ENCODE measurements at regions not wholly inside any gene's neighbourhood (a gene's known extent, or its start where the extent isn't known, plus 50 kb on each side); places are given as distances from the start of the nearest gene placed in this dataset.

GRCh38 chr9:24036459-24036858 lies 210.4 kb upstream of the ELAVL2 start:
- Histone ChIP-seq H3K36me3 (no peaks in the 10 kb centered on the region), H3K27ac (no peak overlapping the region), H3K27me3 (no peaks in the 10 kb centered on the region), H3K9me3 (peaks cover 0 to 2% (median 0%) of the 10 kb centered on the region in 4 donors), H3K4me1 (no peaks in the 10 kb centered on the region), H3K4me3 (no peak overlapping the region)
- TF ChIP-seq POLR2AphosphoS5 (IDR thresholded peaks at IDR 0.05) (no peak), EP300 (IDR thresholded peaks at IDR 0.05) (no peak)
- intact Hi-C loops (cut with DNase I; ENCODE audit: low total_unique reads): no loop called here
- WGBS, 5 donors: 65 to 81% (median 74%) methylated on average over 3 of the region's 3 CpGs
- DNase-seq: no peak

- no peak for TF ChIP-seq EP300 (IDR thresholded peaks at IDR 0.05)
- TF ChIP-seq POLR2AphosphoS5 (IDR thresholded peaks at IDR 0.05): no peak
- TF ChIP-seq POLR2A (IDR thresholded peaks at IDR 0.05): no peak
- no peak for TF ChIP-seq CTCF (IDR thresholded peaks at IDR 0.05)
- H3K36me3 ChIP-seq: no peaks in the 10 kb centered on the region
- H3K4me1 ChIP-seq: no peaks in the 10 kb centered on the region
- peaks cover 0 to 3% (median 0%) of the 10 kb centered on the region in 4 donors for H3K9me3 ChIP-seq
- intact Hi-C loops (cut with DNase I; ENCODE audit: low total_unique reads): no loop called here
- H3K4me3 ChIP-seq: no peak overlapping the region
- H3K27ac ChIP-seq: no peak overlapping the region
- no peak for DNase-seq
- no peaks in the 10 kb centered on the region for H3K27me3 ChIP-seq
These were observed 209.8 kb upstream of the ELAVL2 start for GRCh38 chr9:24035816-24036215.

- Histone ChIP-seq H3K27ac (no peak overlapping the region), H3K9me3 (peaks cover 0 to 10% (median 0%) of the 10 kb centered on the region in 4 donors), H3K4me3 (no peak overlapping the region), H3K4me1 (no peaks in the 10 kb centered on the region), H3K36me3 (no peaks in the 10 kb centered on the region), H3K27me3 (no peaks in the 10 kb centered on the region)
- TF ChIP-seq EP300 (IDR thresholded peaks at IDR 0.05) (no peak), POLR2A (IDR thresholded peaks at IDR 0.05) (no peak), CTCF (IDR thresholded peaks at IDR 0.05) (no peak), POLR2AphosphoS5 (IDR thresholded peaks at IDR 0.05) (no peak)
- intact Hi-C loops (cut with DNase I; ENCODE audit: low total_unique reads): no loop called here
- DNase-seq: no peak
- WGBS, 5 donors: 60 to 70% (median 69%) methylated on average over 6 of the region's 6 CpGs
These were observed 185.8 kb upstream of the ELAVL2 start for GRCh38 chr9:24011881-24012280.

- H3K27me3 ChIP-seq: no peaks in the 10 kb centered on the region
- H3K36me3 ChIP-seq: no peaks in the 10 kb centered on the region
- H3K27ac ChIP-seq: no peak overlapping the region
- intact Hi-C loops (cut with DNase I; ENCODE audit: low total_unique reads): no loop called here
- peaks cover 0 to 9% (median 0%) of the 10 kb centered on the region in 4 donors for H3K9me3 ChIP-seq
- no peak overlapping the region for H3K4me3 ChIP-seq
- no peak for DNase-seq
- TF ChIP-seq CTCF (IDR thresholded peaks at IDR 0.05) (no peak), EP300 (IDR thresholded peaks at IDR 0.05) (no peak), POLR2AphosphoS5 (IDR thresholded peaks at IDR 0.05) (no peak), POLR2A (IDR thresholded peaks at IDR 0.05) (no peak)
- H3K4me1 ChIP-seq: no peaks in the 10 kb centered on the region
- WGBS, 5 donors: 50 to 68% (median 61%) methylated on average over 5 of the region's 5 CpGs
These were observed 185.1 kb upstream of the ELAVL2 start for GRCh38 chr9:24011009-24011717.

GRCh38 chr9:24009322-24009721 lies 183.3 kb upstream of the ELAVL2 start:
- Histone ChIP-seq H3K9me3 (peaks cover 0 to 9% (median 0%) of the 10 kb centered on the region in 4 donors), H3K4me3 (no peak overlapping the region), H3K27me3 (no peaks in the 10 kb centered on the region), H3K4me1 (no peaks in the 10 kb centered on the region), H3K27ac (no peak overlapping the region), H3K36me3 (no peaks in the 10 kb centered on the region)
- 69 to 85% (median 71%) methylated on average over 2 of the region's 2 CpGs for WGBS, 5 donors
- DNase-seq: no peak
- TF ChIP-seq POLR2A (IDR thresholded peaks at IDR 0.05) (no peak), EP300 (IDR thresholded peaks at IDR 0.05) (no peak), CTCF (IDR thresholded peaks at IDR 0.05) (no peak), POLR2AphosphoS5 (IDR thresholded peaks at IDR 0.05) (no peak)
- intact Hi-C loops (cut with DNase I; ENCODE audit: low total_unique reads): no loop called here

Measured in stomach (tissue), 8 donors.